ENCODE measurements at regions not wholly inside any gene's neighbourhood (a gene's known extent, or its start where the extent isn't known, plus 50 kb on each side); places are given as distances from the start of the nearest gene placed in this dataset.

- no peak for DNase-seq
- intact Hi-C loops (cut with micrococcal nuclease; ENCODE audit: unreplicated experiment), result no loop called here
- peak overlapping the region; percentile 71 for H3K4me3 Mint-ChIP-seq (ENCODE audit: low read depth, unreplicated experiment)
- H3K27ac Mint-ChIP-seq (ENCODE audit: unreplicated experiment), result peak overlapping the region; percentile 93
- BruUV-seq (replicated peaks), result no TSS peak
- no peaks in the 10 kb centered on the region for H3K9me3 Mint-ChIP-seq (ENCODE audit: low read depth, unreplicated experiment)
- CTCF ChIA-PET, result no interaction called here
- H3K36me3 Mint-ChIP-seq (ENCODE audit: insufficient read depth, unreplicated experiment), result peaks cover 39% of the 10 kb centered on the region
- no peaks in the 10 kb centered on the region for H3K27me3 Mint-ChIP-seq (ENCODE audit: unreplicated experiment)
- peaks cover 42% of the 10 kb centered on the region for H3K4me1 Mint-ChIP-seq (ENCODE audit: low read depth, unreplicated experiment)
- no peak for TF ChIP-seq CTCF (IDR thresholded peaks at IDR 0.05; ENCODE audit: unreplicated experiment)
Measured at GRCh38 chr22:46062971-46063631, 86.1 kb upstream of the WNT7B start.

- H3K27me3 Mint-ChIP-seq (ENCODE audit: unreplicated experiment), result no peaks in the 10 kb centered on the region
- CTCF ChIA-PET, result interaction anchor here (0.6 kb wide), 1 partner anchor 55 kb away, joined by 3 read pairs; no protein-coding TSS in a partner anchor
- peaks cover 44% of the 10 kb centered on the region for H3K36me3 Mint-ChIP-seq (ENCODE audit: insufficient read depth, unreplicated experiment)
- peaks cover 42% of the 10 kb centered on the region for H3K4me1 Mint-ChIP-seq (ENCODE audit: low read depth, unreplicated experiment)
- DNase-seq, result no peak
- BruUV-seq (replicated peaks), result no TSS peak
- peak overlapping the region; percentile 93 for H3K27ac Mint-ChIP-seq (ENCODE audit: unreplicated experiment)
- H3K4me3 Mint-ChIP-seq (ENCODE audit: low read depth, unreplicated experiment), result peak overlapping the region; percentile 71
- H3K9me3 Mint-ChIP-seq (ENCODE audit: low read depth, unreplicated experiment), result no peaks in the 10 kb centered on the region
- TF ChIP-seq CTCF (IDR thresholded peaks at IDR 0.05; ENCODE audit: unreplicated experiment), result no peak
- intact Hi-C loops (cut with micrococcal nuclease; ENCODE audit: unreplicated experiment), result no loop called here
Measured at GRCh38 chr22:46063846-46064227, 86.5 kb upstream of the PPARA start.

GRCh38 chr22:46064228-46064965 lies 85.9 kb upstream of the PPARA start:
- no peaks in the 10 kb centered on the region for H3K9me3 Mint-ChIP-seq (ENCODE audit: low read depth, unreplicated experiment)
- TF ChIP-seq CTCF (IDR thresholded peaks at IDR 0.05; ENCODE audit: unreplicated experiment), result no peak
- intact Hi-C loops (cut with micrococcal nuclease; ENCODE audit: unreplicated experiment), result no loop called here
- H3K36me3 Mint-ChIP-seq (ENCODE audit: insufficient read depth, unreplicated experiment), result peaks cover 50% of the 10 kb centered on the region
- BruUV-seq (replicated peaks), result no TSS peak
- H3K27ac Mint-ChIP-seq (ENCODE audit: unreplicated experiment), result peak overlapping the region; percentile 93
- H3K27me3 Mint-ChIP-seq (ENCODE audit: unreplicated experiment), result no peaks in the 10 kb centered on the region
- peaks cover 42% of the 10 kb centered on the region for H3K4me1 Mint-ChIP-seq (ENCODE audit: low read depth, unreplicated experiment)
- DNase-seq, result peak; percentile 35
- CTCF ChIA-PET, result interaction anchor here (0.6 kb wide), 1 partner anchor 56 kb away, joined by 3 read pairs; no protein-coding TSS in a partner anchor
- H3K4me3 Mint-ChIP-seq (ENCODE audit: low read depth, unreplicated experiment), result peak overlapping the region; percentile 71

- DNase-seq, result no peak
- no TSS peak for BruUV-seq (replicated peaks)
- H3K27me3 Mint-ChIP-seq (ENCODE audit: unreplicated experiment), result no peaks in the 10 kb centered on the region
Measured at GRCh38 chr22:46064966-46065666, 85.2 kb upstream of the PPARA start.

More at GRCh38 chr22:46064966-46065666, 85.2 kb upstream of the PPARA start:
- CTCF ChIA-PET, result no interaction called here
- Mint-ChIP-seq H3K27ac (ENCODE audit: unreplicated experiment) (peak overlapping the region; percentile 93), H3K36me3 (ENCODE audit: insufficient read depth, unreplicated experiment) (peaks cover 57% of the 10 kb centered on the region), H3K9me3 (ENCODE audit: low read depth, unreplicated experiment) (no peaks in the 10 kb centered on the region), H3K4me1 (ENCODE audit: low read depth, unreplicated experiment) (peaks cover 42% of the 10 kb centered on the region), H3K4me3 (ENCODE audit: low read depth, unreplicated experiment) (peak overlapping the region; percentile 71)
- no peak for TF ChIP-seq CTCF (IDR thresholded peaks at IDR 0.05; ENCODE audit: unreplicated experiment)
- intact Hi-C loops (cut with micrococcal nuclease; ENCODE audit: unreplicated experiment), result no loop called here

Measured in Calu3 (cell line).